Posterior vena cava (tissue), 2 donors: ENCODE measurements at regions not wholly inside any gene's neighbourhood (a gene's known extent, or its start where the extent isn't known, plus 50 kb on each side); places are given as distances from the start of the nearest gene placed in this dataset.

Experiments
- DNase-seq: peaks from one replicate; pipeline ENCODE4 v3.0.0-alpha.2; 2020; ENCODE audit warnings: low spot score
- intact Hi-C, 2 donors: fragments of 100-400 bp; cut with DNase I; formaldehyde crosslinking; loops; one replicate each; pipeline versions ENCODE4 v1.14.1 to v1.14.2; 2022 to 2023
- donor health status: DM: yes; HTN: yes; CAD: no.
- donor health status: DM: yes; HTN: yes; CAD: no.

DNA sequence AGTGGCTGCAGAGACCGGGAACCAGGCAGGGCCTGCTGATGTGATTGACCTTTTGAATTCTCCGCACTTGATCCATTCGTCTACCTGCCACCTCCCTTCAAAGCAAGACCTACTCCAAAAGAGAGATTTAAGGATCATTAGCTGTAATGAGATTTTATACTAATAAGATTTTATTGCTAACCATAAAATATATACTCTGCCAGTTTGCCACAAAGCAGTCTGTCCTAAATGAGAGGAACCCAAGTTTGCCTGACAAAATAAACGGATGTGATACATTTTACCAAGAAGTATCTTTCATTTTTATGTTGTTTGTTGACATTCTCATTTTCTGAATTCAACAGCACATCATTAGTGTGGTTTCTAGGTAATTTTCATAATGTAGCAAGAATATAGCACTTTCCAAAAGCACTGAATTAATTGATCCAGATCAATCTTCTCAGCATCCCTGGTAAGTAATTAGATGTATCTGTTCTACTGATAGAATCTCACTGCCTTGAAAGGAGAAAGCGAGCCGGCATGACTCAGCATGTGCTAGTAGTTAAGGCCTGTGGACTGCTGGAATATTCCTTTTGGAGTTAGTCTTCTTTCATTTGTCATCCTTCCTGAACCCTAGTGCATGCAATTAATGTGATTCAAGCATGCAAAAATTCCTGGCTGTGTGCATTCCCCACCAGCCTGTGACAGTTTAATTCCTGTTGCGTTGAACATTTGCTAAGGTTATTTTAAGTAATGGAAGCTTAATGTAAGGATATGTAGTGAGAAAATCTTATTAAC, 128.5 kb downstream of the ARL6IP6 start:
- DNase-seq, result no peak
- intact Hi-C loops, result no loop called here

DNA sequence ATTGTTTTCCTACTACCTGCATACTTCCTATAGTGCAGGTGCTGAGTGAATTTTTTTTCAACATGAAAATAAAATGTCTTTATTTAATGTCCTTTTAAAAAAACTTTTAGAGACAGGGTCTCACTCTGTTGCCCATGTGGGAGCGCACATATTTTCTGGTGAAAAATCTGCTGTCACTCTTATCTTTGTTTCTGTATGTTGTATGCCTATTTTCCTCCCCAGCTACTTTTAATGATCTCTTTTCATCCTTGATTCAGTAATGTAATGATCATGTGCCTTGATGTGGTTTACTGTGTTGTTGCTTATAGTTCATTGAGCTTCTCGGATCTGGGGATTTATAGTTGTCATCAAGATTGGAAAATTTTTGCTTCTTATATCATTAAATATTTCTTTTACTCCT, 117.3 kb downstream of the ARL6IP6 start:
- intact Hi-C loops, result no loop called here
- no peak for DNase-seq

GRCh38 chr2:152827944-152828343, 109.5 kb downstream of the ARL6IP6 start:
- no peak for DNase-seq
- intact Hi-C loops, result no loop called here

GRCh38 chr2:152826581-152827279, 108.3 kb downstream of the ARL6IP6 start:
- DNase-seq, result no peak
- intact Hi-C loops, result no loop called here

DNA sequence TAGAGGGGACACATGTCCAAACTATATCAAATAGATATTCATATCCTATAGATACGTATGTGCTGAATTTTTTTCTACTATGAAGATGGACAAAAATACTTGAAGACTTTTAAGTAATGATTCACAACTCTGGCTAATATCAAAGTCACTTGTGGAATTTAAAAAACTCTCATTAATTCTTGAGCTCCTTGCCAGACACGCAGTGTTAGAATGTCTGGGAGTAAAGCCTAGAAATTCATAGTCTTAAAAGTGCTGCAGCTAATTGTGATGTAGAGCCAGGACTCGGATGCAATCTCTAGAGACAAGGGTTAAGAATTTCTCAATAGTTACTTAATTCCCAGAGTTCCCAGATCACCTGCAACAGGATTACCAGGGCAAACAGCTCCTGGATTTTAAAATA, 107.4 kb downstream of the ARL6IP6 start:
- intact Hi-C loops, result no loop called here
- no peak for DNase-seq

GRCh38 chr2:152823905-152824304, 105.5 kb downstream of the ARL6IP6 start:
- DNase-seq, result no peak
- intact Hi-C loops, result no loop called here

DNA sequence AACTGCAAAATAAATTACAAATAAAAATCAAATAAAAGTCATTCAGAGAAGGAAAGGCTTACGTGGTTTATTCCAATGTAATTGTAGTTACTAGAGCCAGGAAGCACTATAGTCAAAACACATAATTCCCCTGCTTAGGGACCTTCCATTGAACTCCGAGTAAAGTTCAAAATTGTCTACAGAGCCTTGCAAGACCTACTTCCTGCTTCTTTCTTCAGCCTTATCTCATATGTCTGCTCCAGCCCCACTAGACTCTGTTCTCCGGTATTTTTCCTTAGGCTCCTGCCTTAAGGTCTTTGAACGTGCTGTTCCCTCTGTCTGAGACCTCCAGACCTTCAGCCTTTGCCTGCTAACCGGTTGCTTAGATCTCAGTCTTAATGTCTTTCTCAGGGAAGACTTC, 104.3 kb downstream of the ARL6IP6 start:
- intact Hi-C loops, result no loop called here
- no peak for DNase-seq

DNA sequence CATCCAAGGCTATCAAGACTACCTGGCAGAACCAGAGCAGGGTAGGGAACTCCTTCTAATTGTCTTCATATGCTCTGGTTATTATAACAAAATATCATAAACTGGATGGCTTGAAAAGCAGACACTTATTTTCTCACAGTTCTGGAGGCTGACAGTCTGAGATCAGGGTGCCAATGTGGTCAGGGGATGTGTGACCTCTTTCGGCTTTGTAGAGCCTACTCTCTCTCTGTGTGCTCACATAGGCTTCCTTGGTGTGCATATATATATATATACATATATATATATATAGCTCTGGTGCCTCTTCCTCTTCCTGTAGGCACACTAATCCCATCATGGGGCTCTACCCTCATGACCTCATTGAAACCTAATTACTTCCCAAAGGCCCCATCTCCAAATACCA, 101.6 kb downstream of the ARL6IP6 start:
- intact Hi-C loops, result no loop called here

DNA sequence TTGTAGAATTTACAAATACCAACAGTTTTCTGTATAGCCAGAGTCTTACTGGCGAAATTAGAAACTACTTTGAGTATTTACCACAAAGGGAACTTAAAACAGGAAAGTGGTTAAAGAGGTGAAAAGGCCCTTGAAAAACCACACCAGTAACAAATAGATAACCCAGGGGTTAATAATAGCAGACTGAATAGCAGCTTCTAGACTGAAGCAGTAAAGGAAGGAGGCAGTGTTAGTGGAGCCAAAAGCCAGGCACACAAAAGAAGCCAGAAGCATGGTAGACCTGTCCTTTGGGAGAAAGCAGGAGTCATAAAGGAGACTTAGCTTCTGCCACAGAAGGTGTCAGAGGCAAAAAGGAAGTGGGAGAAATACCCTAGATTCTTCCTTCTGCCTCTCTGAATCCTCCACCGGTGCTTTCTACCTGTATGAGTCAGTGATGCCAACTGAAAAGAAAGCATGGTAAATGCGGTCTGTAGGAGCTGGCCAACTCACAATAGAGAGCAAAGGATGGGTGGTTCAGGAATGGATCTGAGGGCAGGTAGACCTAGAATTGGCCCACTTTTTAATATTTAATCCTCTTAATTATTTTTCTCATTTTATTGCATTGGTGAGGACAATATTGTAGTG, 97.3 kb downstream of the ARL6IP6 start:
- intact Hi-C loops, result no loop called here
- no peak for DNase-seq

More for the DNA sequence above, 101.6 kb downstream of the ARL6IP6 start:
- DNase-seq, result no peak

- DNase-seq, result no peak
- intact Hi-C loops, result no loop called here
Observed at GRCh38 chr2:152814475-152815030, 96.1 kb downstream of the ARL6IP6 start.

DNA sequence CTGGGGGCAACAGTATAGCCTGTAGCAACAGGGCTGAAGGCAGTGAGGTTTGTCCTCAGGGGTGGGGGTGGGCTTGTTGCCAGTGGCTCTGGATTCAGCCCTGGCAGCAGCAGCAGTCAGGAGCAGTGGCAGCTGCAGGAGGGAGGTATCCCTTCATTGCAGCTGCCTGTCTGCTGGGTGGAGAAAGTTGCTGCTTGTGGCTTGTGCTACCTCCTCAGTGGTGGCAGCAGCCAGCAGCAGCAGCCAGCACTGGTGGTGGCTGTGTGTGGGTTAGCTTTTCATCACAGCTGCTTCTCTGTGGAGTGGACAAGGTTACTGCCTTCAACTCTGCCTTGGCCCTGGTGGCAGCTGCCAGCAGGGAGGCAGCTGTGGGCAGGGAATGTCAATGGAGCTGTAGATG, 94.9 kb downstream of the ARL6IP6 start:
- intact Hi-C loops, result no loop called here
- DNase-seq, result no peak
